OCI-LY7 (cell line): ENCODE measurements at regions not wholly inside any gene's neighbourhood (a gene's known extent, or its start where the extent isn't known, plus 50 kb on each side); places are given as distances from the start of the nearest gene placed in this dataset.

Experiments used
- CTCF ChIP-seq: fragments of 200-600 bp; sonication (generic); conservative IDR thresholded peaks from 2 replicates; pipeline ENCODE4 v1.5.1; 2014; ENCODE audit warnings: mild to moderate bottlenecking, antibody characterized with exemption, low read length, moderate library complexity, mixed read lengths
- EZH2phosphoT487 ChIP-seq: fragments of 200-600 bp; sonication (generic); IDR thresholded peaks from 2 replicates; pipeline ENCODE4 v1.6.1; 2018; ENCODE audit warnings: low read depth, borderline replicate concordance, mild to moderate bottlenecking, mixed run types, antibody characterized with exemption, low read length, moderate library complexity, mixed read lengths

GRCh38 chr2:113341191-113341869 lies 62.6 kb upstream of the PAX8 start:
- TF ChIP-seq CTCF (no peak), EZH2phosphoT487 (no peak)
